Neural progenitor cell (in vitro differentiated cells): ENCODE measurements at regions not wholly inside any gene's neighbourhood (a gene's known extent, or its start where the extent isn't known, plus 50 kb on each side); places are given as distances from the start of the nearest gene placed in this dataset.

Experiments used
- DNase-seq: peaks from one replicate; pipeline ENCODE4 v3.0.0-alpha.2; 2016; ENCODE audit warnings: low spot score
- H2AFZ ChIP-seq: fragments of 200-600 bp; sonication (generic); replicated peaks from 2 replicates; pipeline ENCODE4 v1.6.1; 2016; ENCODE audit warnings: antibody characterized with exemption
- H3F3A ChIP-seq: fragments of 200-600 bp; sonication (generic); 2 replicates; pipeline ENCODE4 v1.6.1; 2016; ENCODE audit warnings: antibody characterized with exemption, low read depth
- H3K27ac ChIP-seq: fragments of 200-600 bp; sonication (generic); 2 replicates; pipeline ENCODE4 v1.5.1; 2016; ENCODE audit warnings: mild to moderate bottlenecking
- H3K27me3 ChIP-seq: fragments of 200-600 bp; sonication (generic); 2 replicates; pipeline ENCODE4 v1.6.1; 2016; ENCODE audit warnings: mild to moderate bottlenecking, moderate library complexity
- H3K36me3 ChIP-seq: fragments of 200-600 bp; sonication (generic); 2 replicates; pipeline ENCODE4 v1.5.1; 2016
- H3K4me1 ChIP-seq: fragments of 200-600 bp; sonication (generic); 2 replicates; pipeline ENCODE4 v1.6.1; 2016; ENCODE audit warnings: mixed run types
- H3K4me2 ChIP-seq: fragments of 200-600 bp; sonication (generic); 2 replicates; pipeline ENCODE4 v1.6.1; 2016
- H3K4me3 ChIP-seq: fragments of 200-600 bp; sonication (generic); 2 replicates; pipeline ENCODE4 v1.5.1; 2016
- H3K79me2 ChIP-seq: fragments of 200-600 bp; sonication (generic); 2 replicates; pipeline ENCODE4 v1.6.1; 2016; ENCODE audit warnings: low read depth
- H3K9ac ChIP-seq: fragments of 200-600 bp; sonication (generic); 2 replicates; pipeline ENCODE4 v1.6.1; 2016
- H3K9me3 ChIP-seq: fragments of 200-600 bp; sonication (generic); 2 replicates; pipeline ENCODE4 v1.5.1; 2016; ENCODE audit warnings: low read depth
- H4K20me1 ChIP-seq: fragments of 200-600 bp; sonication (generic); 2 replicates; pipeline ENCODE4 v1.6.1; 2016; ENCODE audit warnings: low read depth
- H3K27ac Mint-ChIP-seq: 3 replicates; pipeline ENCODE4 v1.8.0; 2021; ENCODE audit warnings: mixed read lengths
- H3K27me3 Mint-ChIP-seq: 2 replicates; pipeline ENCODE4 v1.8.0; 2022; ENCODE audit warnings: low read depth, mild to moderate bottlenecking, inconsistent platforms, moderate library complexity, mixed read lengths; ENCODE audit not compliant: insufficient read depth
- H3K36me3 Mint-ChIP-seq: 3 replicates; pipeline ENCODE4 v1.8.0; 2021; ENCODE audit warnings: mixed read lengths
- H3K4me1 Mint-ChIP-seq: 3 replicates; pipeline ENCODE4 v1.8.0; 2021; ENCODE audit warnings: mixed read lengths
- H3K4me3 Mint-ChIP-seq: 3 replicates; pipeline ENCODE4 v1.8.0; 2021; ENCODE audit warnings: mild to moderate bottlenecking, moderate library complexity, mixed read lengths
- H3K9me3 Mint-ChIP-seq: 3 replicates; pipeline ENCODE4 v1.8.0; 2020; ENCODE audit warnings: mixed read lengths
- EZH2 ChIP-seq: fragments of 200-600 bp; sonication (generic); IDR thresholded peaks from 2 replicates; pipeline ENCODE4 v1.6.1; 2017; ENCODE audit warnings: antibody characterized with exemption, mild to moderate bottlenecking, moderate library complexity
- EZH2phosphoT487 ChIP-seq: fragments of 200-600 bp; sonication (generic); IDR thresholded peaks from 2 replicates; pipeline ENCODE4 v1.6.1; 2017; ENCODE audit warnings: antibody characterized with exemption
- TF ChIP-seq, protein P1 (sequence below): fragments of 200-600 bp; sonication (generic); IDR thresholded peaks from 2 replicates; pipeline ENCODE4 v1.5.1; 2017; ENCODE audit warnings: antibody characterized with exemption, mild to moderate bottlenecking

- Mint-ChIP-seq H3K4me3 (no peak overlapping the region), H3K27me3 (no peaks in the 10 kb centered on the region), H3K4me1 (no peaks in the 10 kb centered on the region), H3K9me3 (peaks cover 2% of the 10 kb centered on the region), H3K36me3 (no peaks in the 10 kb centered on the region), H3K27ac (no peak overlapping the region)
- H3K9ac ChIP-seq: no peak overlapping the region
- no peak for DNase-seq
- H3K79me2 ChIP-seq: no peaks in the 10 kb centered on the region
- H3K27ac ChIP-seq: no peak overlapping the region
- no peaks in the 10 kb centered on the region for H4K20me1 ChIP-seq
- no peak overlapping the region for H3K4me2 ChIP-seq
- H2AFZ ChIP-seq: no peak overlapping the region
- H3K4me3 ChIP-seq: no peak overlapping the region
- H3K4me1 ChIP-seq: no peaks in the 10 kb centered on the region
- no peaks in the 10 kb centered on the region for H3K36me3 ChIP-seq
- H3K27me3 ChIP-seq: no peaks in the 10 kb centered on the region
- no peaks in the 10 kb centered on the region for H3F3A ChIP-seq
- TF ChIP-seq EZH2phosphoT487: no peak
- TF ChIP-seq, protein P1, sequence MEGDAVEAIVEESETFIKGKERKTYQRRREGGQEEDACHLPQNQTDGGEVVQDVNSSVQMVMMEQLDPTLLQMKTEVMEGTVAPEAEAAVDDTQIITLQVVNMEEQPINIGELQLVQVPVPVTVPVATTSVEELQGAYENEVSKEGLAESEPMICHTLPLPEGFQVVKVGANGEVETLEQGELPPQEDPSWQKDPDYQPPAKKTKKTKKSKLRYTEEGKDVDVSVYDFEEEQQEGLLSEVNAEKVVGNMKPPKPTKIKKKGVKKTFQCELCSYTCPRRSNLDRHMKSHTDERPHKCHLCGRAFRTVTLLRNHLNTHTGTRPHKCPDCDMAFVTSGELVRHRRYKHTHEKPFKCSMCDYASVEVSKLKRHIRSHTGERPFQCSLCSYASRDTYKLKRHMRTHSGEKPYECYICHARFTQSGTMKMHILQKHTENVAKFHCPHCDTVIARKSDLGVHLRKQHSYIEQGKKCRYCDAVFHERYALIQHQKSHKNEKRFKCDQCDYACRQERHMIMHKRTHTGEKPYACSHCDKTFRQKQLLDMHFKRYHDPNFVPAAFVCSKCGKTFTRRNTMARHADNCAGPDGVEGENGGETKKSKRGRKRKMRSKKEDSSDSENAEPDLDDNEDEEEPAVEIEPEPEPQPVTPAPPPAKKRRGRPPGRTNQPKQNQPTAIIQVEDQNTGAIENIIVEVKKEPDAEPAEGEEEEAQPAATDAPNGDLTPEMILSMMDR: no peak
- no peak for TF ChIP-seq EZH2
- no peaks in the 10 kb centered on the region for H3K9me3 ChIP-seq
Observed at GRCh38 chr18:34959989-34960388, 81.2 kb upstream of the MAPRE2 start.

- Histone ChIP-seq H2AFZ (no peak overlapping the region), H3K36me3 (no peaks in the 10 kb centered on the region), H3K9ac (no peak overlapping the region), H3K4me1 (no peaks in the 10 kb centered on the region), H3K27me3 (peaks cover 4% of the 10 kb centered on the region), H3K9me3 (no peaks in the 10 kb centered on the region), H3K27ac (no peak overlapping the region), H4K20me1 (no peaks in the 10 kb centered on the region), H3K4me3 (no peak overlapping the region), H3K4me2 (no peak overlapping the region), H3F3A (no peaks in the 10 kb centered on the region), H3K79me2 (no peaks in the 10 kb centered on the region)
- TF ChIP-seq, protein P1: no peak
- no peak for TF ChIP-seq EZH2
- Mint-ChIP-seq H3K4me1 (no peaks in the 10 kb centered on the region), H3K27me3 (peaks cover 1% of the 10 kb centered on the region), H3K36me3 (no peaks in the 10 kb centered on the region), H3K4me3 (no peak overlapping the region), H3K9me3 (no peaks in the 10 kb centered on the region), H3K27ac (no peak overlapping the region)
- DNase-seq: no peak
Observed at GRCh38 chr18:34965108-34965507, 76.1 kb upstream of the MAPRE2 start.

DNA sequence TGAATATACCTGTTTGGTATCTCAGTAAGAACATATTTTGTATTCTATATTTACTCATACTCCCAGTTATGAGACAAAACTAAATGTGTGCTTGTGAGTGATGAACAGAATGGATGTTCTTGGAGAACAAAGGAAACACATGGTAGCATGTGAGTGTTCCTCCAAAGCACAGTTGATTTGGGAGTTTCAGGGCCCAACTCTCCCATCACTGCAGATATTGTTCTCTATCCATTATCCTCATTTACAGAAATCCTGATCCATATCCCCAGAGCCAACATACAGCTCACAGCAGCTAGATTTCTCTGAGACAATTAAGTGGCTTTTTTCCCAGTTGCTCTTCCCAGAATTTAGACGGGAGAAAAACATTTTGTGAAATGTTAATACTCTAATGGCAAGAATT is 75.6 kb upstream of the MAPRE2 start:
- H3K36me3 ChIP-seq: no peaks in the 10 kb centered on the region
- no peaks in the 10 kb centered on the region for H3K9me3 Mint-ChIP-seq
- H2AFZ ChIP-seq: no peak overlapping the region
- no peak overlapping the region for H3K9ac ChIP-seq
- no peaks in the 10 kb centered on the region for H3K4me1 Mint-ChIP-seq
- no peak overlapping the region for H3K4me3 Mint-ChIP-seq
- no peaks in the 10 kb centered on the region for H3K9me3 ChIP-seq
- no peaks in the 10 kb centered on the region for H4K20me1 ChIP-seq
- TF ChIP-seq EZH2phosphoT487 (no peak), EZH2 (no peak)
- TF ChIP-seq, protein P1: no peak
- H3K27ac ChIP-seq: no peak overlapping the region
- no peak overlapping the region for H3K4me2 ChIP-seq
- H3K4me3 ChIP-seq: no peak overlapping the region
- no peaks in the 10 kb centered on the region for H3F3A ChIP-seq
- no peak for DNase-seq
- H3K4me1 ChIP-seq: no peaks in the 10 kb centered on the region
- peaks cover 9% of the 10 kb centered on the region for H3K27me3 ChIP-seq
- no peak overlapping the region for H3K27ac Mint-ChIP-seq
- no peaks in the 10 kb centered on the region for H3K79me2 ChIP-seq
- no peaks in the 10 kb centered on the region for H3K36me3 Mint-ChIP-seq
- peaks cover 4% of the 10 kb centered on the region for H3K27me3 Mint-ChIP-seq

DNA sequence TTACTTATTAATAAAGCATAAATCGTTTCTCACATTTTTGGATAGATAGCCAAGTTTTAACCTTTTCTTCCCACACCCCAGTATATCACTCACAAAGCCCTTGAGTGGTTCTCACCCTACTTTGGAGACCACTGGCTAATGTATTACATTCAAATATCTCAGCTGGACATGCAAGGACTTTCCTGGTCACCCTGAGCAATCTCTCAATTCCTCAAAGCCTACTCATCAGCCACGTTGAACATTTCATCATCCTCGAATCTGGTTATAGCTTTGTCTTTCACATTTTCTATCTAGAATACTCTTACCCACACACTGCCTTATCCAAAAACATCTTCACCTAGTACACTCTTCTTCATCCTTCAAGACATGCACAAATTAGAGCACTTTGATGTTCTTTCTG is 71.1 kb upstream of the MAPRE2 start:
- no peaks in the 10 kb centered on the region for H3K9me3 Mint-ChIP-seq
- H3K4me1 Mint-ChIP-seq: no peaks in the 10 kb centered on the region
- Histone ChIP-seq H3K27ac (no peak overlapping the region), H3K36me3 (no peaks in the 10 kb centered on the region), H3K9me3 (no peaks in the 10 kb centered on the region), H2AFZ (no peak overlapping the region), H3K4me3 (no peak overlapping the region), H3K4me1 (no peaks in the 10 kb centered on the region), H4K20me1 (no peaks in the 10 kb centered on the region), H3K27me3 (peaks cover 54% of the 10 kb centered on the region), H3K4me2 (no peak overlapping the region), H3K9ac (no peak overlapping the region), H3K79me2 (no peaks in the 10 kb centered on the region), H3F3A (no peaks in the 10 kb centered on the region)
- TF ChIP-seq, protein P1: no peak
- TF ChIP-seq EZH2 (no peak), EZH2phosphoT487 (no peak)
- no peak overlapping the region for H3K27ac Mint-ChIP-seq
- no peak overlapping the region for H3K4me3 Mint-ChIP-seq
- no peak for DNase-seq
- H3K27me3 Mint-ChIP-seq: peaks cover 7% of the 10 kb centered on the region
- no peaks in the 10 kb centered on the region for H3K36me3 Mint-ChIP-seq
